MM.1S (cell line): ENCODE measurements at regions not wholly inside any gene's neighbourhood (a gene's known extent, or its start where the extent isn't known, plus 50 kb on each side); places are given as distances from the start of the nearest gene placed in this dataset.

ENCODE experiments used
- DNase-seq: peaks from one replicate; pipeline ENCODE4 v3.0.0-alpha.2; 2015
- H2AFZ ChIP-seq: fragments of 300-600 bp; sonication (generic); 2 replicates; pipeline ENCODE4 v1.6.0; 2016; ENCODE audit warnings: antibody characterized with exemption, low read length
- H3F3A ChIP-seq: fragments of 300-600 bp; sonication (generic); 2 replicates; pipeline ENCODE4 v1.6.1; 2016; ENCODE audit warnings: mild to moderate bottlenecking, antibody characterized with exemption, low read length, moderate library complexity, mixed read lengths; ENCODE audit not compliant: insufficient read depth
- H3K27ac ChIP-seq: fragments of 300-600 bp; sonication (generic); 2 replicates; pipeline ENCODE4 v1.5.1; 2016; ENCODE audit warnings: mild to moderate bottlenecking, low read length
- H3K27me3 ChIP-seq: fragments of 300-600 bp; sonication (generic); replicated peaks from 2 replicates; pipeline ENCODE4 v1.6.0; 2016; ENCODE audit warnings: low read length; ENCODE audit not compliant: insufficient read depth
- H3K36me3 ChIP-seq: fragments of 300-600 bp; sonication (generic); replicated peaks from 2 replicates; pipeline ENCODE4 v1.6.1; 2016; ENCODE audit warnings: mild to moderate bottlenecking, low read length, mixed read lengths; ENCODE audit not compliant: insufficient read depth
- H3K4me1 ChIP-seq: fragments of 300-600 bp; sonication (generic); 2 replicates; pipeline ENCODE4 v1.6.1; 2016; ENCODE audit warnings: low read length, mixed read lengths
- H3K4me2 ChIP-seq: fragments of 300-600 bp; sonication (generic); 2 replicates; pipeline ENCODE4 v1.6.0; 2016; ENCODE audit warnings: low read depth, low read length
- H3K4me3 ChIP-seq: fragments of 300-600 bp; sonication (generic); 2 replicates; pipeline ENCODE4 v1.5.1; 2016; ENCODE audit warnings: low read length, mixed read lengths
- H3K79me2 ChIP-seq: fragments of 300-600 bp; sonication (generic); 2 replicates; pipeline ENCODE4 v1.6.1; 2016; ENCODE audit warnings: mixed run types, low read length, mixed read lengths
- H3K9ac ChIP-seq: fragments of 300-600 bp; sonication (generic); 2 replicates; pipeline ENCODE4 v1.6.1; 2016; ENCODE audit warnings: low read length, mixed read lengths
- H3K9me2 ChIP-seq: fragments of 300-600 bp; sonication (generic); replicated peaks from 2 replicates; pipeline ENCODE4 v1.6.1; 2016; ENCODE audit warnings: mild to moderate bottlenecking, low read length, mixed read lengths; ENCODE audit not compliant: insufficient read depth
- H3K9me3 ChIP-seq: fragments of 300-600 bp; sonication (generic); replicated peaks from 2 replicates; pipeline ENCODE4 v1.6.1; 2016; ENCODE audit warnings: mild to moderate bottlenecking, low read length, mixed read lengths; ENCODE audit not compliant: insufficient read depth
- H4K20me1 ChIP-seq: fragments of 300-600 bp; sonication (generic); 2 replicates; pipeline ENCODE4 v1.6.1; 2016; ENCODE audit warnings: mild to moderate bottlenecking, low read length, moderate library complexity, mixed read lengths; ENCODE audit not compliant: insufficient read depth
- CTCF ChIP-seq: fragments of 300-600 bp; sonication (generic); IDR thresholded peaks from 2 replicates; pipeline ENCODE4 v1.5.1; 2016; ENCODE audit warnings: antibody characterized with exemption, low read length, mixed read lengths
- EZH2 ChIP-seq: fragments of 300-600 bp; sonication (generic); optimal IDR thresholded peaks from 2 replicates; pipeline ENCODE3; 2017; ENCODE audit warnings: low read depth, mild to moderate bottlenecking, antibody characterized with exemption, low read length, mixed read lengths
- EZH2phosphoT487 ChIP-seq: fragments of 300-600 bp; sonication (generic); IDR thresholded peaks from 2 replicates; pipeline ENCODE4 v1.6.1; 2018; ENCODE audit warnings: antibody characterized with exemption, low read length

GRCh38 chr1:89472253-89472652 is 52.4 kb upstream of the LRRC8B start:
- Histone ChIP-seq H3K9ac (no peak overlapping the region), H3K27ac (no peak overlapping the region), H3K79me2 (no peaks in the 10 kb centered on the region), H3K4me1 (no peaks in the 10 kb centered on the region), H3K4me2 (no peak overlapping the region), H3K27me3 (no peaks in the 10 kb centered on the region), H3K4me3 (no peak overlapping the region), H3K9me3 (no peaks in the 10 kb centered on the region), H3K9me2 (no peaks in the 10 kb centered on the region), H3K36me3 (no peaks in the 10 kb centered on the region), H2AFZ (no peak overlapping the region), H4K20me1 (no peaks in the 10 kb centered on the region), H3F3A (no peaks in the 10 kb centered on the region)
- no peak for TF ChIP-seq CTCF
- DNase-seq, result no peak

- Histone ChIP-seq H3K9ac (no peak overlapping the region), H4K20me1 (no peaks in the 10 kb centered on the region), H3K4me3 (no peak overlapping the region), H3K79me2 (no peaks in the 10 kb centered on the region), H3K4me2 (no peak overlapping the region), H3F3A (no peaks in the 10 kb centered on the region), H2AFZ (no peak overlapping the region), H3K9me3 (no peaks in the 10 kb centered on the region), H3K9me2 (no peaks in the 10 kb centered on the region), H3K36me3 (no peaks in the 10 kb centered on the region), H3K27me3 (no peaks in the 10 kb centered on the region), H3K27ac (no peak overlapping the region), H3K4me1 (no peaks in the 10 kb centered on the region)
- TF ChIP-seq CTCF, result no peak
- no peak for TF ChIP-seq EZH2
- no peak for TF ChIP-seq EZH2phosphoT487
- no peak for DNase-seq
These were observed 51.7 kb upstream of the LRRC8B start for GRCh38 chr1:89472886-89473417.
